ENCODE measurements at regions not wholly inside any gene's neighbourhood (a gene's known extent, or its start where the extent isn't known, plus 50 kb on each side); places are given as distances from the start of the nearest gene placed in this dataset.

- DNase-seq = no peak
- H2AFZ ChIP-seq (ENCODE audit: low read depth, low read length) = no peak overlapping the region
These were observed 386.3 kb upstream of the MEIS1 start for GRCh38 chr2:66048667-66049066.

GRCh38 chr2:66041902-66042657 lies 392.8 kb upstream of the MEIS1 start:
- Histone ChIP-seq H3K27ac (ENCODE audit: low read length) (no peak overlapping the region), H3K4me2 (ENCODE audit: insufficient read depth, low read length) (no peak overlapping the region), H3K36me3 (ENCODE audit: insufficient read depth, low read length) (no peaks in the 10 kb centered on the region), H3K9me3 (ENCODE audit: insufficient read depth, low read length, severe bottlenecking) (no peaks in the 10 kb centered on the region), H3K9ac (ENCODE audit: low read depth, low read length) (no peak overlapping the region), H3K27me3 (ENCODE audit: insufficient read depth, low read length, poor library complexity) (no peaks in the 10 kb centered on the region), H2AFZ (ENCODE audit: low read depth, low read length) (no peak overlapping the region), H3K4me3 (ENCODE audit: low read depth in 1 of 2, low read length in 2 of 2) (no peak overlapping the region), H3K79me2 (ENCODE audit: insufficient read depth, low read length) (no peaks in the 10 kb centered on the region), H3K4me1 (ENCODE audit: insufficient read depth, low read length) (no peaks in the 10 kb centered on the region), H4K20me1 (ENCODE audit: insufficient read depth, low read length) (no peaks in the 10 kb centered on the region)
- no peak for ATAC-seq (ENCODE audit: insufficient read depth, low read depth)
- no peak for DNase-seq
- TF ChIP-seq CTCF (IDR thresholded peaks at IDR 0.05; ENCODE audit: borderline replicate concordance, extremely low read depth, low read length, poor library complexity, severe bottlenecking) (no peak), EZH2 (IDR thresholded peaks at IDR 0.05; ENCODE audit: borderline replicate concordance, low read depth, low read length, severe bottlenecking) (no peak)

More at GRCh38 chr2:66048667-66049066, 386.3 kb upstream of the MEIS1 start:
- TF ChIP-seq EZH2 (IDR thresholded peaks at IDR 0.05; ENCODE audit: borderline replicate concordance, low read depth, low read length, severe bottlenecking) = no peak
- TF ChIP-seq CTCF (IDR thresholded peaks at IDR 0.05; ENCODE audit: borderline replicate concordance, extremely low read depth, low read length, poor library complexity, severe bottlenecking) = no peak
- H3K79me2 ChIP-seq (ENCODE audit: insufficient read depth, low read length) = no peaks in the 10 kb centered on the region
- no peak overlapping the region for H3K4me2 ChIP-seq (ENCODE audit: insufficient read depth, low read length)
- H3K36me3 ChIP-seq (ENCODE audit: insufficient read depth, low read length) = no peaks in the 10 kb centered on the region
- no peak overlapping the region for H3K27ac ChIP-seq (ENCODE audit: low read length)
- no peak for ATAC-seq (ENCODE audit: insufficient read depth, low read depth)
- no peak overlapping the region for H3K9ac ChIP-seq (ENCODE audit: low read depth, low read length)
- H3K9me3 ChIP-seq (ENCODE audit: insufficient read depth, low read length, severe bottlenecking) = no peaks in the 10 kb centered on the region
- H4K20me1 ChIP-seq (ENCODE audit: insufficient read depth, low read length) = no peaks in the 10 kb centered on the region
- H3K4me3 ChIP-seq (ENCODE audit: low read depth in 1 of 2, low read length in 2 of 2) = no peak overlapping the region
- H3K27me3 ChIP-seq (ENCODE audit: insufficient read depth, low read length, poor library complexity) = peaks cover 10% of the 10 kb centered on the region
- H3K4me1 ChIP-seq (ENCODE audit: insufficient read depth, low read length) = no peaks in the 10 kb centered on the region

DNA sequence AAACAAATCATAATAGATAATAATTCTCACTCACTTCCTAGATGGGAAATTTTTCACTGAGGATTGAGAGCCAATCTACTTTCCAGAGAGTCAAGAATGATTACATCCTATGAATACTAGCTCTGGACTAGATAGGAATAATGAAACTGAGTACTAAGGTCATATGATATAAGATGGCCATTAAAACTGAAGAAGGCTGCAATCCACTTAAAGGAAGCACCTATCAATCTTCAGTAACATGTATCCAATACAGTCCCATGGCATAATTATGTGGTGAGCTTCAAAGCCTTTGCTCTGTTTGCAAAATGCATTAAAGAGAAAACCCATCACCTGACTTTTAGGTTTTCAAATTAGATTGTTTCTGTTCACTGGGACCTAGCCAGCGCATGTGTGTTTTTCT lies 398.0 kb upstream of the MEIS1 start:
- no peaks in the 10 kb centered on the region for H3K4me1 ChIP-seq (ENCODE audit: insufficient read depth, low read length)
- no peak overlapping the region for H3K27ac ChIP-seq (ENCODE audit: low read length)
- H3K36me3 ChIP-seq (ENCODE audit: insufficient read depth, low read length) = no peaks in the 10 kb centered on the region
- no peaks in the 10 kb centered on the region for H3K9me3 ChIP-seq (ENCODE audit: insufficient read depth, low read length, severe bottlenecking)
- H3K79me2 ChIP-seq (ENCODE audit: insufficient read depth, low read length) = no peaks in the 10 kb centered on the region
- H3K9ac ChIP-seq (ENCODE audit: low read depth, low read length) = no peak overlapping the region
- no peak for ATAC-seq (ENCODE audit: insufficient read depth, low read depth)
- H3K4me2 ChIP-seq (ENCODE audit: insufficient read depth, low read length) = no peak overlapping the region
- DNase-seq = no peak
- no peak overlapping the region for H2AFZ ChIP-seq (ENCODE audit: low read depth, low read length)
- H4K20me1 ChIP-seq (ENCODE audit: insufficient read depth, low read length) = no peaks in the 10 kb centered on the region
- H3K4me3 ChIP-seq (ENCODE audit: low read depth in 1 of 2, low read length in 2 of 2) = no peak overlapping the region
- TF ChIP-seq EZH2 (IDR thresholded peaks at IDR 0.05; ENCODE audit: borderline replicate concordance, low read depth, low read length, severe bottlenecking) (no peak), CTCF (IDR thresholded peaks at IDR 0.05; ENCODE audit: borderline replicate concordance, extremely low read depth, low read length, poor library complexity, severe bottlenecking) (no peak)
- H3K27me3 ChIP-seq (ENCODE audit: insufficient read depth, low read length, poor library complexity) = no peaks in the 10 kb centered on the region
